ENCODE measurements at regions not wholly inside any gene's neighbourhood (a gene's known extent, or its start where the extent isn't known, plus 50 kb on each side); places are given as distances from the start of the nearest gene placed in this dataset.

DNA sequence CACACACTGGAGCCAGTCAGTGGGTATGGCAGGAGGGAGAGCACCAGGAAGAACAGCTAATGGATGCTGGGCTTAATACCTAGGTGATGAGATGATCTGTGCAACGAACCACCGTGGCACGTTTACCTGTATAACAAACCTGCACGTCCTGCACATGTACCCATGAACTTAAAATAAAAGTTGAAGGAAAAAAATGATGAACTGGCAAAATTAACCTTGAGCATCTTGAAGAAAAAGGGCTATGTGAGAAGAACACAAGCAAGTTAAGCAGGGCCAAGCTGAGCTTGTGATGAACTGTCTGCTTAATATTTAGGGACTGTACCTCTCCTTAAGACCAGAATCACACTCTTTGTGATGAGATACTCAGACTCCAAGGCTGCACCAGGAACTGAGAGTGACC is 70.0 kb downstream of the TTC6 start:
- in situ Hi-C loops (cut with HindIII; ENCODE audit: extremely low pct_ligation_motif_present, low pct_unique_long_range_greater_than_20kb) = no loop called here
- FAIRE-seq (no peak), ATAC-seq (peak; percentile 28), DNase-seq (ENCODE audit: low spot score) (no peak)
- Histone ChIP-seq H3K27me3 (ENCODE audit: control insufficient read depth in 1 of 2, insufficient read depth in 2 of 2, low read length in 2 of 2) (no peaks in the 10 kb centered on the region), H3K27ac (ENCODE audit: extremely low read length, insufficient read depth, low read length) (no peak overlapping the region), H3K4me1 (ENCODE audit: insufficient read depth, low read length) (no peaks in the 10 kb centered on the region), H3K79me2 (ENCODE audit: insufficient read depth, low read length) (peaks cover 2% of the 10 kb centered on the region), H3K9ac (ENCODE audit: insufficient read depth, low read depth, low read length) (no peak overlapping the region), H3K4me2 (ENCODE audit: low read depth, low read length) (no peak overlapping the region), H4K20me1 (ENCODE audit: insufficient read depth, low read length) (no peaks in the 10 kb centered on the region), H3K4me3 (replicated peaks in 1 of 3; ENCODE audit: insufficient read depth in 1 of 3, low read depth in 2 of 3, low read length in 3 of 3) (no peak overlapping the region), H3K9me3 (ENCODE audit: low read length) (0 out of 2 replicates have a peak, but pooled peaks cover 5% of the 10 kb centered on the region), H2AFZ (ENCODE audit: low read length) (no peak overlapping the region), H3K36me3 (replicated peaks in 1 of 2; ENCODE audit: control insufficient read depth in 1 of 2, insufficient read depth in 2 of 2, low read length in 2 of 2) (no peaks in the 10 kb centered on the region)
- intact Hi-C loops (cut with micrococcal nuclease; ENCODE audit: unreplicated experiment) = no loop called here
- TF ChIP-seq PLRG1 (conservative IDR thresholded peaks at IDR 0.05) = no peak
- 0 out of 2 replicates have a peak, but pooled peaks have one; percentile 27 for TF ChIP-seq ZNF441 (CRISPR knock-in tag; IDR thresholded peaks at IDR 0.05; ENCODE audit: borderline replicate concordance)
- TF ChIP-seq SUZ12 (IDR thresholded peaks at IDR 0.05; ENCODE audit: low read depth, low read length) = no peak
- no peak for TF ChIP-seq ISX (CRISPR knock-in tag; conservative IDR thresholded peaks at IDR 0.05)
- no peak for TF ChIP-seq ZSCAN21 (CRISPR knock-in tag; IDR thresholded peaks at IDR 0.05; ENCODE audit: borderline replicate concordance)
- peak; percentile 89 for TF ChIP-seq MAFF (IDR thresholded peaks at IDR 0.05; ENCODE audit: low read depth, low read length)
- TF ChIP-seq MAFG (CRISPR knock-in tag; IDR thresholded peaks at IDR 0.05) = 0 out of 2 replicates have a peak, but pooled peaks have one; percentile 41
- TF ChIP-seq MAFK (conservative IDR thresholded peaks at IDR 0.05 in 1 of 2, IDR thresholded peaks at IDR 0.05 in 1 of 2; ENCODE audit: low read length in 2 of 2) = peak; percentile 91 to 97
- 90% methylated on average over 4 of the region's 4 CpGs for WGBS (ENCODE audit: low lambda C conversion rate)
- CTCF ChIA-PET (ENCODE audit: low intra/inter-chr PET ratio, low total read pairs) = no interaction called here
- POLR2A ChIA-PET = no interaction called here
- BruUV-seq (replicated peaks) = no TSS peak

DNA sequence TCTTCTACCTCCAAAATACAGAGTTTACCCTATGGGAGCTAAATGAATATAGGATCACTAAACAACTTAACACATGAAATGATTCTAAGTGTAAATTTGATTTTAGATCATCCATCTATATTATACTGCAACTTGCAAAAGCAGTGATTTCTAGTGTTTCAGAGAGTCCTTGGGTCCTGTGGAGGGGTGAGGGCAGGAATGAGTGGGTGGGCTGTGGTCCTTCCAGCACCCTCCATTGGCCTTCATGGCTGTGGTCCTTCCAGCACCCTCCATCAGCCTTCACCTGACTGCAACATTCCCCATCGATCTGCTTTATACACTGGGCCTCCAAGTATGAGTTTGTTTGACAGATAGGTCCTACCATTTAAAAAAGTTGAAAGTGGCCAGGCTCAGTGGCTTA is 70.5 kb downstream of the TTC6 start:
- H3K27ac ChIP-seq (ENCODE audit: extremely low read length, insufficient read depth, low read length) = no peak overlapping the region
- CTCF ChIA-PET (ENCODE audit: low intra/inter-chr PET ratio, low total read pairs) = no interaction called here
- POLR2A ChIA-PET = no interaction called here
- H3K4me2 ChIP-seq (ENCODE audit: low read depth, low read length) = no peak overlapping the region
- no peaks in the 10 kb centered on the region for H3K36me3 ChIP-seq (replicated peaks in 1 of 2; ENCODE audit: control insufficient read depth in 1 of 2, insufficient read depth in 2 of 2, low read length in 2 of 2)
- no peak overlapping the region for H3K4me3 ChIP-seq (replicated peaks in 1 of 3; ENCODE audit: insufficient read depth in 1 of 3, low read depth in 2 of 3, low read length in 3 of 3)
- H4K20me1 ChIP-seq (ENCODE audit: insufficient read depth, low read length) = no peaks in the 10 kb centered on the region
- DNase-seq (ENCODE audit: low spot score) (no peak), ATAC-seq (peak; percentile 60), FAIRE-seq (no peak)
- TF ChIP-seq REPIN1 (CRISPR knock-in tag; IDR thresholded peaks at IDR 0.05; ENCODE audit: borderline replicate concordance, low read depth) (0 out of 2 replicates have a peak, but pooled peaks have one; percentile 31), ZNF496 (CRISPR knock-in tag; IDR thresholded peaks at IDR 0.05; ENCODE audit: insufficient replicate concordance) (no peak), ZNF441 (CRISPR knock-in tag; IDR thresholded peaks at IDR 0.05; ENCODE audit: borderline replicate concordance) (0 out of 2 replicates have a peak, but pooled peaks have one; percentile 2), ZNF354B (CRISPR knock-in tag; IDR thresholded peaks at IDR 0.05) (0 out of 2 replicates have a peak, but pooled peaks have one; percentile 76)
- TF ChIP-seq, protein P1, sequence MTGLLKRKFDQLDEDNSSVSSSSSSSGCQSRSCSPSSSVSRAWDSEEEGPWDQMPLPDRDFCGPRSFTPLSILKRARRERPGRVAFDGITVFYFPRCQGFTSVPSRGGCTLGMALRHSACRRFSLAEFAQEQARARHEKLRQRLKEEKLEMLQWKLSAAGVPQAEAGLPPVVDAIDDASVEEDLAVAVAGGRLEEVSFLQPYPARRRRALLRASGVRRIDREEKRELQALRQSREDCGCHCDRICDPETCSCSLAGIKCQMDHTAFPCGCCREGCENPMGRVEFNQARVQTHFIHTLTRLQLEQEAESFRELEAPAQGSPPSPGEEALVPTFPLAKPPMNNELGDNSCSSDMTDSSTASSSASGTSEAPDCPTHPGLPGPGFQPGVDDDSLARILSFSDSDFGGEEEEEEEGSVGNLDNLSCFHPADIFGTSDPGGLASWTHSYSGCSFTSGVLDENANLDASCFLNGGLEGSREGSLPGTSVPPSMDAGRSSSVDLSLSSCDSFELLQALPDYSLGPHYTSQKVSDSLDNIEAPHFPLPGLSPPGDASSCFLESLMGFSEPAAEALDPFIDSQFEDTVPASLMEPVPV (CRISPR knock-in tag; IDR thresholded peaks at IDR 0.05) = 0 out of 2 replicates have a peak, but pooled peaks have one; percentile 40
- BruUV-seq (replicated peaks) = no TSS peak
- peaks cover 2% of the 10 kb centered on the region for H3K79me2 ChIP-seq (ENCODE audit: insufficient read depth, low read length)
- intact Hi-C loops (cut with micrococcal nuclease; ENCODE audit: unreplicated experiment) (no loop called here), in situ Hi-C loops (cut with HindIII; ENCODE audit: extremely low pct_ligation_motif_present, low pct_unique_long_range_greater_than_20kb) (no loop called here)
- no peaks in the 10 kb centered on the region for H3K27me3 ChIP-seq (ENCODE audit: control insufficient read depth in 1 of 2, insufficient read depth in 2 of 2, low read length in 2 of 2)
- no peak overlapping the region for H2AFZ ChIP-seq (ENCODE audit: low read length)
- WGBS (ENCODE audit: low lambda C conversion rate) = 76% methylated on average over 1 of the region's 1 CpG
- H3K9ac ChIP-seq (ENCODE audit: insufficient read depth, low read depth, low read length) = no peak overlapping the region
- H3K4me1 ChIP-seq (ENCODE audit: insufficient read depth, low read length) = no peaks in the 10 kb centered on the region
- 0 out of 2 replicates have a peak, but pooled peaks cover 5% of the 10 kb centered on the region for H3K9me3 ChIP-seq (ENCODE audit: low read length)
